ENCODE measurements at regions not wholly inside any gene's neighbourhood (a gene's known extent, or its start where the extent isn't known, plus 50 kb on each side); places are given as distances from the start of the nearest gene placed in this dataset.

DNA sequence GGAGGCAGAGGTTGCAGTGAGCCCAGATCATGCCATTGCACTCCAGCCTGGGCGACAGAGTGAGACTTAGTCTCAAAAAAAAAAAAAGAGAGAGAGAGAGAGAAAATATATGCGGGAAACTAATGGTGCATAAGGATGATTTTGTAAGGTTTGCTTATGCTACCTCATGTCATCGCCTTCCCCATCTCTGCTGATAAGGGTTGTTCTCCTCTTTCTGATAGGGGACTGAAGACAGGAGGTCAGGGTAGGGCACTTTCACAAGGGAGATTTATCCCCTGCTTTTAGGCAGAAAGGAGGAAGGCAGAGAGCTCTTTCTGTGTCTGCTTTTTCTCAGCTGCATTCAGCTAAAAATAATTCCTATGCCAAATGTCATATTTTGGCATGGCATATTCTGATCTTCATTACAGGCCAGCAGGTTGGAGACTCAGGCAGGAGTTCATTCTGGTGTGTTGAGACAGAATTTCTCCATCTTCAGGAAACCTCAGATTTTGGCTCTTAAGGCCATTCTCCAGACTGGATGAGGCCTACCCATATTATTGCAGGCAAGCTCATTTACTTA, 220.2 kb downstream of the AUH start:
- DNase-seq = no peak

DNA sequence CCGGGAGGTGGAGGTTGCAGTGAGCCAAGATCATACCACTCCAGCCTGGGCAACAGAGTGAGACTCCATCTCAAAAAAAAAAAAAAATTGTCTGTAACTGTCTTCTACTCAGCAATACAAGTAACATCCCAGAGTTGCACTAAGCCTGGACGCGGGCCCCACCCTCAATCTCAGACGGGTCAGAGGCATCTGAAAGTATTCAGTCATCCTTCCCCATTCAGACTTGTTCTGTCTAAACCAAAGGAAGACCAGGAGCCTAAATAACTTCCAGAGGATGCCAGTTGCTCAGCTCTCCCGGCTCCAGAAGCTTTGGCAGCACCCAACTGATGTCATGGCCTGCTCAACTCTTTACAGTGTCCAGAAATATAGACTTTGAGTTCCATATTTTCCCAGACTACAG, 218.6 kb downstream of the AUH start:
- no peak for DNase-seq

DNA sequence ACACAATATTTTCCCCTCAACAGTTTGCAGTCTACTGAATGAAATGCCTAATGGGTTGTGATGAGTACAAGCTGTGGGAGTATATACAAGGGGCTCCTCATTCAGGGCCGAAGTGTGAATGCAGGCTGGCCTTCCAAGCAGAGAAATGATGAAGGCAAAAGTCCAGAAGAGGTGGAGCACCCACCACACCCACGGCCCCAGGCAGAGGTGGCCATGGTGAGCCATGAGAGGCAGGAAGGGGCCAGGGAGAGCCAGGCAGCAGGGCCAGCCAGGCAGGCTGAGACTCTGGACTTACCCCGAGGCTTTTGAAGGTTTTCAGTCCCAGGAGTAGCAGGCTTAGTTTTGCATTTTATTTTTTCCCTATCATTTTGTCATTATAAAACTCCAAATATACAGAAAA, 218.1 kb downstream of the AUH start:
- no peak for DNase-seq

DNA sequence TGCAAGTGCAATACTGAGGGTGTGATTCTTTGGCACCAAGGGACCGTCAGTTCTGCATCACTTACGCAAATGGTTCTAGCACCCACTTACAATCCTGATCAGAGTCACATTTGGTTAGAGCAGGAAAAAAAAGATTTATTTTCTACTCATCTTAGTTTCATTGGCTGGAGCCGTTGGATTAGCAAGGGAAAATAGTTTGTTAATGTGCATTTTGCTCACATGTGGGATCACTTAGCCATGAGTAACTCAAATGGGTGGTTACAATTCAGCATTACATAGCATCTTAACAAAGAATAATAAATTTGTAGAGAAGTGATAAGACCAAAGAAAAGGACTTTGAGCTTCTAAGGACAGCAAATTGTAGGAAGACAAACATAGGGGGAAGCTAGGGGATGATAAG, 216.9 kb downstream of the AUH start:
- no peak for DNase-seq

DNA sequence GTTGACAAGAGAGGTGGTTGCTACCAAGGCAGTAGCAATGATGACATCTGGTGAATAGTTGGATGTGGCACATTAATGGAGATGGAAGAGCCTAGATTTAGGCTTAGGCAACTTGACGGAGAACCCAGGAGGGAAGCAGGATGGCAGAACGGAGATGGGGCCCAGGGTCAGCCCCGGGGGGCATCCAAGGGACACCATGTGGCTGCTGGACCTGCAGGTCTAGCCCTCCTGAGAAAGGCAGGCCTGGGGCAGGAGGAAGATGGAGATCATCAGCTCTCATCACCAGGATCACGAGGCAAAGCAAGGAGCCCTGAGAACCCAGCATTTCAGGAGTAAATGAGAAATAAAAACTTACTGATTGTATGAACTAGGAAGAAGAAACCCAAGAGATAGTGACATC, 216.2 kb downstream of the AUH start:
- DNase-seq = no peak

DNA sequence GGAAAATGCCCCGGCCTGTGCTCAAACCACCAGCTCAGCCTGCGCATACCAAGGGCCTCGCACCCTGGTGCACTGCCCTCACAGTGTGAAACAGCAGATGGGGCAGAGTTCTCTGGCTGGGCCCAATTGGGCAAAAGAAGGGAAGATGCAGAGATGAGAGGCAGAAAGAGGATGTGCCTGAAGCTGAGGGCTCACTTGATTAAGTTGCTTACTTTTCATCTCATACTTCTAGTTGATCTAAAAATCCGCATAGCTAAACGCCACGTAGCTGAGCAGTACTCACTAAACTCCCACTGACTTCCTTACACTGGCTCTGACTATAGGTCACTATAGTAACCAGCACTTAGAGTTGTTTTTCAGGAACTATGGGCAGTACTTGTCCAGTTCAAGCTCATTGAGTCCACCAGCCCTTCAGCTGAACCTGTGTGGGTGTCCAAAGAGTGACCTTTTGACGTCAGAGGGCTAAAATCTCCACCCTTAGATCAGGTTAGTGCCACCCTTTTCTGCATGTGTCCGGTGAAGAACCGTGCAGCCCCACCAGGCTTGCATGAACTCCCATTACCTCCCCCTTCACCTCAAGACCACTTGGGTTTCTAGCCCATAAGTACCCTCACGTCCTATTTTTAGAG, 215.2 kb downstream of the AUH start:
- DNase-seq = no peak

DNA sequence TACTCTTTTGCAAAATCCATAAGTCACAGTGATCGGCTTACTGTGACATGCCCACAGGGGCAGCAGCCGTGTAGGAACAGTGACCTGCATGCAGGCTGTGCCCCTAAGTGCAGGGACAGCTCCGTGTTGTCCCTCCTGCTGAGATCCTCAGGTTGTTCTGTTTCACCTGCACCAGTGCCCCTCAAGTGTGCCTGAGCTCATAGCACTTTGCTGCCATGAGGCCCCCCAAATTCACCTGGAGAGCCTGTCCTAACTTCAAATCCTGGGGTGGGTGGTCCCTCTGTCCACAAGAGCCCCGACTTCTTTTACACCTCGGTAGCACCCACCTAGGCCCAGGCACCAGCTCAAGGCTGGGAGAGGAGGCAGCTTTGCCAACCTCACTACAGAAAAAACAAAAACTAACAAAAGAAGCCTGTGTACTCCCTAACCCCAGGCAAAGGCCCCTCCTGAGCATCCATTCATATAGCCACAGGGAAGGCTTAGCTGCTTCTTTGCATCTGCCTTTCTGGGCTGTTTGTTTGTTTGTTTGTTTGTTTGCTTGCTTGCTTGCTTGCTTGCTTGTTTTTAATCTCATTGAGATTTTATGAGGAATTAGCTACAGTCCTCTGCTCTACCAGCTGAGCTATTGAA, 214.5 kb downstream of the AUH start:
- no peak for DNase-seq

DNA sequence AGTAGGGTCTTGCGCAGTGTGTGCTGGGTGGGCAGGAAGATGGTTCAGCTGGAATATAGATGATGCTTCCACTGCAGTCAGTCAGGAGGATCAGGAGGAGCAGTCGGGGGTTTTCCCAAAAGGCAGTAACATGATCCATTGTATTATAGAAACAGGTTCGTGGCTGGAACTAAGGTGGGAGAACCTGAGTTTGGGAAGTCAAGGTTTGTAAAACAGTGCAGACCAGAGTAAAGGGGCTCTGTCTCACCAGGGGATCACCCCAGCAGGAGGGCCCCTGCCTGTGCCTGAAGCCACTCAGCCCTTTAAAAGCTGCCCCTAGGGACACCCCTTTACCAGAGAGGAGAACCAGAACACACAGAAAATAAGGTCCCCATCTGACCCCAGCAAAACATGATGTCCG, 213.4 kb downstream of the AUH start:
- no peak for DNase-seq

DNA sequence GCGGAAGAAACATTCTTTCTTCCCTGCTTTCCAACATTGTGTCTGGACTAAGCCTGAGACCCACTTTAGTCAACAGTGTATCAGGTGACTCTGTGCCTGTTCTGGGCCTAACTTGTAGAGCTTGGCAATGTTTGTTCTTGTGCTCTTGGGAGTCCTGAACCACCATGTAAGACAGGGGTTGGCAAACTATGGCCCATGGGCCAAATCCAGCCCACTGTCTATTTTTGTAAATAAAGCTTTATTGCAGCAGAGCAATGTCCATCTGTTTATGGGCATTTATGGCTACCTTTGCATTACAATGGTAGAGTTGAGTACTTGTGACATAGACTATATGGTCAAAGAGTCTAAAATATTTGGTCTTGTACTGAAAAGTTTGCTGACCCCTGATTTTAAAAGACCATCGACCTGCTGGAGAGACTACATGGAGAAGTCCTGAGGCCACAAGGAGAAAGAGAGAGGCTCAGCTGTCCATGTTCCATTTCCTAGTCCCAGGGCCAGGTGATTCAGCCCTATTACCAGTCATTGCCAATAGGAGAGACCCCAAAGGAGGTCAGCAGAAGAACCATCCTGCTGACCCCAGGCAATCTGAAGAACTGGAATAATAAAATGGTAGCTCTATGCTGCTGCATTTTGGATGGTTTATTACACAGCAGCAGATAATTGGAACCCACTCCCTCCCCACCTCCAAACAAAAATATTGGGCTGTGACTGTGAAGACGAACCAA, 211.3 kb downstream of the AUH start:
- no peak for DNase-seq

DNA sequence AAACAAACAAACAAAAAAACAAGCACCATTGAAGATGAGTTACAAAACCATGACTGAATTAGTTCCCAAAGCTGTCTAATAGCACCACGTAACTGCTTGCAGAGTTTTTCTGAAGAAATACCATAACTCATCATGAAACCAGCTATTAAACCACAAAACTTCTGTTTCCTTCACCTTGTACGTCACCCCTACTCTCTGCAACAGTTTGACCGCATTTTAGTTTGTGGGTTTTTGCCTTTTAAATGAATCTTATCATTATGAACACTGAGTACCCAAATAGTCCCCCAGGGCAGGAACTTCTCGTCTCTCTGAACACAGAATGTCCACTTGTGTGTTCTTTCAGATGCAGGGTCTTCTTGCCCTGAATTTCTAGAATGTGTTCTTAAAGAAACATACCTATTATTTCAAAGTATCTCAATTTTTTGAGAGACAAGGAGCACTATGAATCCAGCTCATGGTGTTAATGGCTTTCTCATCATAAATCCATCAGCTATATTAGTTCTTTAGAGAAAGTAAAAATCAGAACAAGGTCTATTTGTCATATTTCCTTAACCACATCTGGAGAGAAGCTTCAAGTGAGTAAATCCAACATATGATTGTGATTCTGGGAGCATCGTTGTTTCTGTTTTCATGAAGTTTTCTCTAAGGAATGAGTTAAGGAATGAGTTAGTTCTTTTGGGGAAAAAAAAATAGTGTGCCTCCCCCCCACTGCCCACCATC, 210.6 kb downstream of the AUH start:
- DNase-seq = no peak

DNA sequence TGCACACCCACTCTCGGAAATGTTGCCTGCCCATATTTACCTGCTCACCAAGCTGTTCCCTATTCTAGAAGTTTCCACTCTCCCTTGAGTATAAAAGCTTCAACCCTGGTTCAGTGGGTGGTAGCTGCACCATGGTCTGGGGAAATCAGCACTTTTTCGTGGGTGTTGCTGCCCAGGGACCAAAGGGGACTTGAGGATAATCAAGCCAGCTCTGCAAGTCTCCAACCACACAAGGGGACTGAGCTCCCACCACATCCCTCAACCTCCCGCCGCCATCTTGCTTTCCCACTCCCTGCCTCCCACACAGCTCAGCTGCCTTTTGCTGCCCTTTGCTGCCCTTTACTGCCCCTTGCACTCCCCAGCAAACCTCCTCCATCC, 210.0 kb downstream of the AUH start:
- no peak for DNase-seq

DNA sequence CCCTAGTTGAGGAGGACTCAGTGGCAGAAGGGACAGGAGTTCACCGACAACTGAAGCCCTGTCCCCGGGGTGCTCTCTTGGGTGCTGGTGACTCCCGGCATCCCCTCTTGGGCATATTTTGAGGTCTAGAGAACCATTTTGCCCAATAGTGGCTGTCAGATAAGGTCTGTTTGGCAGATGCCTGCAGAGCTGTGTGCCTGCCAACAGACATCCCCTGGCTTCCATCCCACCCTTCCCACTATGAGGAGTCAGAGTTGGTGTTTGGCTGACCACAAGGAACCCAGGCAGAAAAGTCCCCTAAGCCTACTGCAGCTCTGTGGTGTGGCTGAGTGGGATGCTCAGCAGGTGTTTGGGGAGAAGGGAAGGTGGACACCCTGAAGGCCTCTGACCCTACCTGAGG, 207.0 kb downstream of the AUH start:
- DNase-seq = no peak

DNA sequence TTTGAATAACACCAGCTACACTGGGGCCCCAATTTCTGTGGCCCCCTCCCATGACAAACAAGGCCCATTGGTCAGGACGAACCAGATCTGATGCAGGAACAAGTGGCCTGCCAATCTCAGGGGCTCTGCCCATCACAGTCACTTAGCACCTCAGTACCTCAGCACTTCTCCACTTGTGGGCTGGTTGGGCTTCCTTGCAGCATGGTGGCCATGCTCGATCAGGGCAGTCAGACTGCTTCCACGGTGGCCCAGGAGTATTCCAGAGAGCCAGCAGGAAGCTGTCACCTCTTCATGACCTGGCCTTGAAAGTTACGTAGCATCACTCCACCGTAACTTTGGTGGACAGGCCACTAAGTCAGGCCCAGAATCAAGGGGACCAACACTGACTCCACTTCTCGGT, 206.5 kb downstream of the AUH start:
- DNase-seq = no peak

DNA sequence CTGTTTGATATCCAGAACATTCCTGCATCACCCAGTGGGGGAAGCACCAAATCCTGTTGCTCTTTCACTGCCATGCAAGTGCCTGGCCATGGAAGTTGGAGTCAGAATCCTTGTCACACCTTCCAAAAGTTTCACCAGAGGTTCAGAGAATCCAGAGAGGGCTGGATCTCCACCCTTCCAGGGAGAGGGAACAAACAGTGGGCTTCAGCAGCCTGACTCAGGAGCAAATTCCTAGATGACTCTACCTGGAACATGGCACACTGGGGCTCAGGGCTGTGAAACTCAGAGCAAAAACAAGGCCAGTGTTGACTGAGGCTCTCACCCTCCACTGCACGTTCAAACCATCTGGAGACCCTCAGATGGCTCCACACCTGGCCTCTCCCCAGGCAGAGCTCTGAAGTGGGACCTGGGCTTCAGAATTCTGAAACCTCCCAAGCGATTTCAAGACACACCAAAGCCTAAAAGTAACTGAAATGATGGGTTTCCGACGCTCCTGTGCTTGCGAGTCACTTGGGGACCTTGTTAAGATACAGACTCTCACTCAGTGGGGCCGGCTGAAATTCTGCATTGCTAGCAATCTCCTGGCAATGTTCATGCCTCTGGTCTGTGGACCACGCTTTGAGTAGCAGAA, 205.9 kb downstream of the AUH start:
- no peak for DNase-seq

DNA sequence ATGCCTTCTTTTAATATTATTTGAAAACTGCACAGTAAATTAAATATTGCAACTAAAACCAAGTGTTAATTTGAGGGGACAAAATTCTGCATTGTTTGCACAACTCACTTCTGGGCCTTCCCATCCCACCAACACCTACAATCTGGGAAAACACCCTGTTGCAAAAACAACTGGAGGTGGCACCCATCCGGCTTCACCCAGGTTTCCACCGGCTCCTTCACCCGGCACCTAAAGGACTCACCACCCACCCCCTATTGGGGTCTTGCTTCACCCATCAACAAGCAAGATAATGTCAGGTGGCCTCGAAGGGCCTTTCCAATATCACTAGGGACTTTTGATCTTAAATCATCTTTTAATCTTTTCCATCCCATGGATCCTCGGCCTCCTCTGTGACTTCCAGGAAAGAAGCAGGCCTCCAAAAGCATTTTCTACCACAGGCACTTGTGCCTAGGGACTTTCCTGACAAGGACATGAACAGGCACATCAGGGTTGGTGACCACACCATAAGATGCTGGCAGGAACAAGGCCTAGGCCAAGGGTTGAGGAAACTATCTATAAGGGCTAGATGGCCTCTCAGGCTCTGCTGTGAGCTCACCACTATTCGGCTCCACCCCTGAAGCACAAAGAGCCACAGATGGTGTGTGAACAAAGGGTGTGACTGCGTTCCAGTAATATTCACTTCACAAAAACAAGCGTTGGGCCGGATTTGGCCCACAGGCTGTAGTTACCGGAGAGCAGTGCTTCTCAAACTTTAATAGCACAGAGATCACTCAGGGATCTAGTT, 205.1 kb downstream of the AUH start:
- no peak for DNase-seq

DNA sequence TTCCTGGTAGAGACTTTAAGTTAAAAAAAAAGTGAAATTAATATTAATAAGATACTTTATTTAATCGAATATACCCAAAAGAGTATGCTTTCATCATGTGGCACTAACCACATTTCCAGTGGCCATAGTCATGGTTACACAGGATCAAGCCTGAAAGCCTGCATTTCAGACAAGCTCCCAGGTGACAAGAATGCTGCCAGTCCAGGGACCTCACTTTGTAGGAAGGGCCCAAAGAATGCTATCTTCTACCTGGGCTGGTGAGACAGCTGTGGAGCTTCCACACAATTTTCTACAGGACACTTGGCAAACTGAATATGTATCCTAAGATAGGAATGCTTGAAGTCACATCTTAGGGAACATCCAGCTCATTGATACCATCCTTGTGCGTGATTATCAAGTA, 203.8 kb downstream of the AUH start:
- no peak for DNase-seq

DNA sequence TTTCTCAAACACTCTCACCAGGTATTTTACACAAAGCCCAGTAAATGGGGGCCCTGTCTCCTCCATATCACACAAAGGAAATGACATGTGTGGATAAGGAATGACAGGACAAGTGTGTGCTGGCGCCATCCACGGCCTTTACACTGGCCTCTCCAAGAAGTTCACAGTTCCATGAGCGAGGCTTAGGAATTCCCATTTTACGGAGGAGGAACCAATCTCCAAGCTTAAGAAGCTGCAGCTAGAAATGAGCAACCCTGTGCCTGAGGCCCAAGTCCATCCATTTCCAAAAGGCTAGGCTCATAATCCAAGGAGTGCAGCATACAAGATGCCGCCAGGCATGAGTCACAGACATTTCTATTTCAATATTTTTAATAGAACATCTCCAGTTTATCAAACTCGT, 203.4 kb downstream of the AUH start:
- no peak for DNase-seq

DNA sequence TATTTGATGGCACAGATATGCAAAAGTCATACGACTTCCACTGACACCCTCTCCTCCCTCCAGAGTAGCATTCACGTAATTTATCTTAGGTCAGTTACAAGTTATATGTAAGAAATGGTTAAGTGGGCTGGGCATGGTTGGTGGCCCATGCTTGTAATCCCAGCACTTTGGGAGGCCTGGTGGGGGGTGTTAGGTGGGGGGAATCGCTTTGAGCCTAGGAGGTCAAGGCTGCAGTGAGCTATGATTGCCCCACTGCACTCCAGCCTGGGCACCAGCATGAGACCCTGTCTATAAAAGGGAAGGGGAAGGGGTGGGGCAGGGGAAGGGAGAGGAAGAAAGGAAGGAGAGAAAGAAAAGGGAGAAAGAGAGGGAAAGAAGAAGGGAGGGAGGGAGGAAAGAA, 202.8 kb downstream of the AUH start:
- no peak for DNase-seq

DNA sequence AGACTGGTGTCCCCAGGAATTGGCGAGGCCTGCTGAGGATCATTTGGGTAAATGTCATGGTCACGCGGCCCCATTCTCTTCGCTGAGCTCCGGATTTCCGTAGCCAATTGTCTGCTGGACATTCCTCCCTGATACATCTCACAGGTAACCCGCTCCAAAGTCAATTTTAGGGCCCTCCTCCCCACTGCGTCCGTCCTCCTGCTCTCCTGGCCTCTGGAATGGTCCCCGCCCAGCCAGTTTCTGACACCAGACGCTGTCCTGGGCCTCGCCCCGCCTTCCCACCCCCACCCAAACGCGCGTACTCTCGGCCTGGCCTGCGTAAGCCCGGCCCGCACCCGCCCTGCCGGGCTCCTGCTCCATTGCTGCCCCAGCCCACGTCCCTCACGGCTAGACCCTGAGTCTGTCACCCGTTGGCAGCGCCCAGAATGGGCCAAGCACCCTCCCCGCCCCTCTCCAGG, 202.0 kb downstream of the AUH start:
- DNase-seq = no peak

DNA sequence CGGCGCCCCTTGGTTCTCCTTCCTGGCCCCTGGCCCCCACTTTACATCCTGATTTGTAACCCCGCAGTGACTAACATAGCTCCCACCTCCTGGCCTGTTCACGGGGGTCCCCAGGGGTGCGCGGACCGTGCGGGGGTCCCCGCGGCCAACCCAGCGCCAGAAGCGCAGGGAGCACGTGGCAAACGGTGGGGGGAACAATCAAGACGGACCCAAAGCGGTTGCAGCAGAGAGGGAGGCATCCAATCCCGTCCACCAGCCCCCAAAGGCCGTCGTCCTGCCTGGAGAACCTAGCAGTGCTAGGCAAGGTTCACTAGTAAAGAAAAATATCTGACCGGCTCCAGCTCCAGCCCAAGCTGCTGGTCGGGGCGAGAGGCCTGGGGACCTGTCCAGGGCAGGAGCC, 201.5 kb downstream of the AUH start:
- DNase-seq = no peak

DNA sequence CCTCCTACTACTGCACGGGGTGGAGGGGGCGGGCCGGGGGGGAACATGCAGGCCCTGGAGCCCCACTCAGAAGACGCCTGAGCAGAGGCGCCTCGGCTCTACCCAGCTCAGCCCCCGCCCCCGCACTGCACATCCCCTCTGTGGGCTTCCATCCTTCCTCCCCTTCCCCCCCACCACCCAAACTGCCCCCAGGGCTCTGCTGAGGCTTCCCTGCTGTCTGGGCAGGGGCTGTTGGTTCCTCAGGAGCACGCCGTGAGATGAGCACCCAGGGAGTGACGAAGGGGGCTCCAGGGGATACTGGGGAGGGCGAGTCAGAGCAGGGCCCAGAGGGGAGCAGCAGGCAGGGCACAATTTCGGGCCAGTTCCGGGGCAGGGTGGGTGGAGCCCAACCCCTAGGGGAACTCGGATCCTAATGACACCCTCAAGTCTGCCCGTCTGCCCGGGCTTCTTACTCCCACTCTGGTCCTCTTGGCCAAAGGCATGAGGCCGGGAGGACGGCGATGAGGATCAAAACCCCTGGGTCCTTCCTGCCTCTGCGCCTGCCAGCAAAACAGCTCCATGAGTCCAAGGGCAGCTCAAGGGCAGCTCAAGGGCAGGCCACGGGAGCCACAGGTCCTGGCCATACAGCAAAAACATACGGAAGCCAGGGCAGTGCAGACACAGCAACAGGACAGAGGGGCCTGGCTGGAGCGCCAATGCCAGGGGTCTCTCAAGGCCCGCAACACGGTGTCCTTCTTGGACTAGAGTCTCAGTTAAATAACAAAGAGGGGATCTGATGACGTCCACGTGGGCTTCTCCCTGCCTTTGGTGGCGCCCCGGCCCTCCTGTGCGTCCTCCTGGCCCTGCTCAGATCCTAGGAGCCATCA, 200.9 kb downstream of the AUH start:
- DNase-seq = no peak

Measured in stimulated activated CD4-positive, alpha-beta T cell treated with anti-CD3 and anti-CD28 coated beads, Interleukin-12 subunit alpha, Interleukin-12 subunit beta, amount 100 ng/mL, for 4 hours (primary cell).